Right ventricle myocardium superior (tissue), 1 donor: ENCODE measurements at regions not wholly inside any gene's neighbourhood (a gene's known extent, or its start where the extent isn't known, plus 50 kb on each side); places are given as distances from the start of the nearest gene placed in this dataset.
"Not testable (repeated sequence)": the region's sequence is repeated elsewhere in the genome, so short reads cannot be mapped to it uniquely, and the experiment has no call there.

Experiments
- ATAC-seq: fragments of 200-7000 bp; cut with Tn5 transposase; one replicate; pipeline ENCODE4 v1.9.1; 2020; ENCODE audit warnings: mild to moderate bottlenecking; ENCODE audit not compliant: poor library complexity
- DNase-seq: peaks from one replicate; pipeline ENCODE4 v3.0.0-alpha.2; 2020
- intact Hi-C: fragments of 100-400 bp; cut with DNase I; formaldehyde crosslinking; loops from one replicate; pipeline ENCODE4 v1.11.2; 2022
- donor health status: DM: no; HTN: yes; CAD: no; lungs with severe emphysema.

GRCh38 chr6:121664158-121664557, 228.7 kb downstream of the GJA1 start:
- DNase-seq: no peak
- no peak for ATAC-seq
- intact Hi-C loops: no loop called here

DNA sequence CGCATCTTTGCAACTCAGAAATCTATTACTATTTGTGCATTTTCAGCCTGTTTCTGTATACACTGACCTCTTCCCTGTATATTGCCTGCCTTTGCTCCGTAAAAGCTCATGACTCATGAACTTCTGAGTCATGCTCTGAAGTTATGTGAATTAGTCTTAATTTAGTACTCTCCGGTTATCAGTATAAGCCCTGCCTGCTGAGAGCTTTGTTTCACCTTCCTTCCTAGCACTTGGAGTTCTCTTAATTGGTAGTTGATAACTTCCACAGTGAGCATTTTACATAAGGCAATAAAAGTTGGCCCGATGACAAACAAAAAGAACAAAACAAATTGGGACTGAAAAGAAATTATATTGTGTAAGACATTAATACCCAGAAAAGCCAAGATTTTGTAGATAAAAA, 231.4 kb downstream of the GJA1 start:
- DNase-seq: no peak
- intact Hi-C loops: no loop called here

GRCh38 chr6:121668259-121668658, 232.8 kb downstream of the GJA1 start:
- intact Hi-C loops: no loop called here
- ATAC-seq (peak; percentile 40), DNase-seq (no peak)

More for the DNA sequence above, 231.4 kb downstream of the GJA1 start:
- ATAC-seq: peak; percentile 90

- DNase-seq (no peak), ATAC-seq (no peak)
- intact Hi-C loops: no loop called here
These were observed 235.1 kb downstream of the GJA1 start for GRCh38 chr6:121670511-121670910.

DNA sequence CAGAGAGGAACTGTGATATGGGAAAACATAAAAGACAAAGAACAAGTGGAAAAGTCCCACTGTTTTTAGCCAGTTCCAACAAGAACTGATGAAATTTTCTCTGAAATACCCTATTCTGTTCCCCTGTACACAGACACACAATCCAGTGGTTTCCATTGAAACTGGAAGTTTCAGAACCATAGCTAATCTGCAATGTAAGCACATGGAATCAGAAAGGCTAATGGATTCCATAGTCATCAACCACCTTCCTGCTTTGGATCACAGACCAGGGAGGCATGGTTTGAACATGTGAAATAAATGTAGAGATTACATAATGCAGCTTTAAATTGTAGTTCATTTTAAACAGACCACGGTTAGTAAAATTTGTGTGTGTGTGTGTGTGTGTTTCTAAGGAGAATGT, 242.1 kb downstream of the GJA1 start:
- intact Hi-C loops: no loop called here
- no peak for ATAC-seq

DNA sequence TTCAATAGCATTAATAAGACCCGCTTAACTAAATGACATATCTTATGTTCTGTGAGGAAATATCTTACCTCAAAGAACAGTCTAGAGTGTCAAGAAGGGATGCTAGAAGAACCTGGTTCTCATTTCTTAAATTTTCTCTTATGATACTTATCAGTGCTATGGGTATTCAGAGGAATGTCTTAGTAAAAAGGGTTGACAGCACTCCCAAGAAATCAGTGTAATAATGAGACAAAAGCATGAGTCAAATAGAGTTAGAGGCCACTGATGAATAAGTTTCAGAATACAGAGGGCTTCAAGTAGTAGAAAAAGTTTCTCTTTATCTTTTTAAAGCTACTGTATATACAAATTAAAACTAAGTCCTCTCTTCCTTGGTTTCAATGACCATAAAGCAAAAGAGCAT, 242.8 kb downstream of the GJA1 start:
- ATAC-seq (no peak), DNase-seq (no peak)
- intact Hi-C loops: no loop called here

More for the DNA sequence above, 242.1 kb downstream of the GJA1 start:
- DNase-seq: no peak

DNA sequence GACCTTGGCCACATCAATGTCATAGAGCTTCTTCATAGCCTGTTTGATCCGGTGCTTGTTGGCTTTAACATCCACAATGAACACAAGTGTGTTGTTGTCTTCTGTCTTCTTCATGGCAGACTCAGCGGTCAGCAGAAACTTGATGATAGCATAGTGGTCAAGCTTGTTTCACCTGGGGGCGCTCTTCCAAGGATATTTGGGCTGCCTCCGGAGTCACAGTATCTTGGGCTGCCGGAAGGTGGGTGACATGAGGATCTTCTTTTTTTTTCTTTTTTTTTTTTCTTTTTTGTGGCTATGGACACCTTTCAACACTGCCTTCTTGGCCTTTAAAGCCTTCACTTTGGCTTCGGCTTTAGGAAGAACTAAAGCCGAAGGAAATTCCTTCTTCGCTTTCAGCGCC, 244.6 kb downstream of the GJA1 start:
- DNase-seq (no peak), ATAC-seq (no peak)
- intact Hi-C loops: no loop called here

DNA sequence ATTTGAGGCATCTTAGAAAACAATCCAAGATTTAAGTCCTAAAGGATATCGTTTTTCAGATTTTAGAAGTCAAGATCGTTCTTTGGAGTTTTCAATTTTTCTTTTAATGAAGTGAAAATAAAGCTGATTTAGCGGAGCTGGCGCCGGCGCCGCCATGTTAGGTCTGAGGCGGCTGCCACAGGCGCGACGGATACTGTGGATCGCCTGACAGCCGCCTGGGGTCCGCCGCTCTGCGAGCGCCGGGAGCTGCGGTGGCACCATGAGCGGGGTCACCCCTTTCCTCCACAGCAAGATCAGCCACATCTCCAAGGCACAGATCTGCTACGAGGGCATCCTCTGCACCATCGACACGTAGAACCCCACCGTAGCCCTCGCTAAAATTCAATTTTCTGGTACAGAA, 247.2 kb downstream of the GJA1 start:
- ATAC-seq: no peak
- DNase-seq: no peak
- intact Hi-C loops: no loop called here

DNA sequence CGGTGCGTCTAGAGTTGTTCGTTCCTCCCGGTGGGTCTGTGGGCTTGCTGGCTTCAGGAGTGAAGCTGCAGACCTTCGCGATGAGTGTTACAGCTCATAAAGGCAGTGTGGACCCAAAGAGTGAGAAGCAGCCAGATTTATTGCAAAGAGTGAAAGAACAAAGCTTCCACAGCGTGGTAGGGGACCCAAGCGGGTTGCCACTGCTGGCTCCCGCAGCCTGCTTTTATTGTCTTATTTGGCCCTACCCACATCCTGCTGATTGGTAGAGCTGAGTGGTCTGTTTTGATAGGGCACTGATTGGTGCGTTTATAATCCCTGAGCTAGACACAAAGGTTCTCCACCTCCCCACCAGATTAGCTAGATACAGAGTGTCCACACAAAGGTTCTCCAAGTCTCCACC, 250.4 kb downstream of the GJA1 start:
- DNase-seq, ATAC-seq, intact Hi-C loops: not testable (repeated sequence)

DNA sequence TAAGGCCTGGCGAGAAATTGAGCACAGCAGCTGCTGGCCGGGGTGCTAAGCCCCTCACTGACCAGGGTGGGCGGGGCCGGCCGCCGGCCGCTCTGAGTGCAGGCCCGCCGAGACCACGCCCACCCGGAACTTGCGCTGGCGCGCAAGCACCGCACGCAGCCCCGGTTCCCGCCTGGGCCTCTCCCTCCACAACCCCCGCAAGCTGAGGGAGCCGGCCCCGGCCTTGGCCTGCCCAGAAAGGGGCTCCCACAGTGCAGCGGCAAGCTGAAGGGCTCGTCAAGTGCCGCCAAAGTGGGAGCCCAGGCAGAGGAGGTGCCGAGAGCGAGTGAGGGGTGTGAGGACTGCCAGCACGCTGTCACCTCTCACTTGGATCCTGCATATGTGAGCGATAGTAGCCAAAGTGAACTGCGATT, 251.2 kb downstream of the GJA1 start:
- intact Hi-C loops: no loop called here
- ATAC-seq (peak; percentile 58), DNase-seq (no peak)

DNA sequence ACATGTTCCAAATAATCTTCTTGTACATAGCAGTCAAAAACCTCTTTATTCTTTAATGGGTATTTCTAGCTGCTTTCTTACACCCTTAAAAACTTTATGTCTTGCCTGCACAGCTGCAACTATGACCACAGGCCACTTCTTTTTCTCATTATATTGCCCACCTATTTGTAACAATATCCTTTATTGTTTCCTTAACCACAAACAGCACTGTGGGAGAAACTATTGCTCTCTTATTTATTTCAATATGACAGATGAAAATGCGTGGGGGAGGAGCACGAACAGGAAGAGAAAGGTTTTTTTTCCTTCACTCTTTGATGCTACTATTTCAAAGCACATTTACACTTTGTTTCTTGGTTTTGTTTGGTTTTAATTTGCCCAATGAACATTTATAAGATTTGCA, 253.5 kb downstream of the GJA1 start:
- ATAC-seq (no peak), DNase-seq (no peak)
- intact Hi-C loops: no loop called here

DNA sequence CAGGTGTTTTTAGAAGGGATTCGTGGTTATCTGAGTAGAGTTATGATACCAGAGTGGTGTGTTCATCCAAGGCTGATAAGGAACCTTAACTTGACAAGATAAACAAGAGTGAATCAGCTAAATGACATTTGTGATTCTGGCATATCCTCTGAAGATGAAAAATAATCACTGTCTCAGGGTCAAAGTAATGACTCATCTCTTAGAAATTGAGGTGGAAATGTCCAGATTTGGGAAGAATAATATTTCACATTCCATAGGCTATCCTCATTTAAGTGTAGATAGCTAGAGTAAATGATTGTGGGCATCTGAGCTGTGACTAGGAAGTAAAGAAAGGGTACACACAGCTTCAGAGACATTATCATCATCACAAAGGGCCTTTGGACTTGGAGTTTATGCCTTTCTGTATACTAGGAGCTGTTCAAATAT, 255.7 kb downstream of the GJA1 start:
- DNase-seq: no peak
- no peak for ATAC-seq
- intact Hi-C loops: no loop called here

GRCh38 chr6:121694389-121694788, 258.9 kb downstream of the GJA1 start:
- DNase-seq (no peak), ATAC-seq (no peak)
- intact Hi-C loops: no loop called here

GRCh38 chr6:121694801-121695251, 259.4 kb downstream of the GJA1 start:
- ATAC-seq (no peak), DNase-seq (no peak)
- intact Hi-C loops: no loop called here

GRCh38 chr6:121695329-121695728, 259.9 kb downstream of the GJA1 start:
- ATAC-seq: no peak
- DNase-seq: no peak
- intact Hi-C loops: no loop called here

GRCh38 chr6:121697921-121698320, 262.5 kb downstream of the GJA1 start:
- DNase-seq: no peak
- ATAC-seq: no peak
- intact Hi-C loops: no loop called here

GRCh38 chr6:121698617-121699016, 263.2 kb downstream of the GJA1 start:
- ATAC-seq (no peak), DNase-seq (no peak)
- intact Hi-C loops: no loop called here

GRCh38 chr6:121703129-121703528, 267.7 kb downstream of the GJA1 start:
- ATAC-seq, DNase-seq, intact Hi-C loops: not testable (repeated sequence)

DNA sequence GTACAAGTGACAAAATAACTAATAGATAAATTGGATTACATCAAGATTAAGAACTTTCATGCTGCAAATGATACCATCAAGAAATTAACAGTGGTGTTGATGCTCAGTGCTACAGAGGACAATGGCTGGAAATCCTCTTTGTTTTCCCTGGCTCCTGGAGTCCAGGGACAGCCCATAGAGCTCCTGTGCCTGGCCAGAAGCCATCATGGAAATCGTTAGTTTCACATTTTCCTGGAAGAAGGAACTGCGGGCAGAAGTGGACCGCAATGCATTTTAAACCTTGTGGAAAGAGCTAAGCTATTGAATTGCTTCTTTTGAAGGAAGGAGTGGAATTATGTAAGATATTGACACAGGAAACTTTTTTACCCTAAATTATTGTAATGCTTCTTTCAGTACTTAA, 276.0 kb downstream of the GJA1 start:
- intact Hi-C loops: no loop called here
- DNase-seq: no peak
- ATAC-seq: no peak

DNA sequence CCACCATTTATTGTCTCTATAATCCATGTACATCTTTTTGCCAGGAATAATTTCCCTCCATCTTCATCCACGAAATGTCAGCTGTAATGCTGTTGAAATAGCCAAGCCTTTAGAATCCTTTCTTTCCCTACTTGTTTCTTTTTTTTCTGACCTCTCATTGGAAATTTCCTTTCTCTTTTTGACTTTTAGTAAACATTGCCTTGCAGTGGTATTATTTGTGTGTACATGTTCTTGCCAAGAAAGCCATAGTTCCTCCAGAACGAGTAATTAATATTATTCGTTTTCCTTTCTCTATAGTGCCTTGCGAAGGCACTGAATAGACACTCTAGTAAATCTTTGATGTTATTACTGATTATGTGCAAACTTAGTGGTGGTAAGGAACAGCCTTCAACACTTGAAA, 282.2 kb downstream of the GJA1 start:
- intact Hi-C loops: no loop called here
- no peak for DNase-seq
- no peak for ATAC-seq

DNA sequence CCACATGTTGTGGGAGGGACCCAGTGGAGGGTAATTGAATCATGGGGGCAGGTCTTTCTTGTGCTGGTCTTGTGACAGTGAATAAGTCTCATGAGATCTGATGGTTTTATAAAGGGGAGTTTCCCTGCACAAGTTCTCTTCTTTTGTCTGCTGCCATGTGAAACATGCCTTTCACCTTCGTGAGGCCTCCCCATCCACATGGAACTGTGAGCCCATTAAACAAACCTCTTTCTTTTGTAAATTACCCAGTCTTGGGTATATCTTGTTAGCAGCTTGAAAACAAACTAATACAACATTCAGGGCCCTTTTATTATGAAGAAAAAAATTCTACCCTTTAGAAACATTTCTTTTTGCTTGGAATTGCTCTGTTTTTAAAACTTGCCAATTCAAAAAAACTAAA, 285.4 kb downstream of the GJA1 start:
- intact Hi-C loops, DNase-seq, ATAC-seq: not testable (repeated sequence)
